OCI-LY1 (cell line): ENCODE measurements at regions not wholly inside any gene's neighbourhood (a gene's known extent, or its start where the extent isn't known, plus 50 kb on each side); places are given as distances from the start of the nearest gene placed in this dataset.
"Not testable (repeated sequence)": the region's sequence is repeated elsewhere in the genome, so short reads cannot be mapped to it uniquely, and the experiment has no call there.

ENCODE experiments used
- H2AFZ ChIP-seq: fragments of 200-600 bp; sonication (generic), shearing (Covaris generic); 2 replicates; pipeline ENCODE4 v1.6.0; 2014; ENCODE audit warnings: antibody characterized with exemption, mild to moderate bottlenecking, low read length
- H3F3A ChIP-seq: fragments of 200-600 bp; sonication (generic), shearing (Covaris generic); 2 replicates; pipeline ENCODE4 v1.6.0; 2014; ENCODE audit warnings: mild to moderate bottlenecking, antibody characterized with exemption, low read length, moderate library complexity; ENCODE audit not compliant: insufficient read depth
- H3K27ac ChIP-seq: fragments of 200-600 bp; sonication (generic); 2 replicates; pipeline ENCODE4 v1.5.1; 2014; ENCODE audit warnings: low read length, mixed run types, mild to moderate bottlenecking, low read depth; ENCODE audit not compliant: poor library complexity, severe bottlenecking
- H3K27me3 ChIP-seq: fragments of 200-600 bp; sonication (generic); 2 replicates; pipeline ENCODE4 v1.6.0; 2014; ENCODE audit warnings: antibody characterized with exemption, mild to moderate bottlenecking, low read length, moderate library complexity; ENCODE audit not compliant: insufficient read depth
- H3K36me3 ChIP-seq: fragments of 200-600 bp; sonication (generic); 2 replicates; pipeline ENCODE4 v1.6.1; 2014; ENCODE audit warnings: mild to moderate bottlenecking, antibody characterized with exemption, low read length, moderate library complexity, mixed read lengths; ENCODE audit not compliant: insufficient read depth
- H3K4me1 ChIP-seq: fragments of 200-600 bp; sonication (generic); 2 replicates; pipeline ENCODE4 v1.5.1; 2014; ENCODE audit warnings: mild to moderate bottlenecking, low read length, moderate library complexity; ENCODE audit not compliant: insufficient read depth, severe bottlenecking
- H3K4me2 ChIP-seq: fragments of 200-600 bp; sonication (generic), shearing (Covaris generic); 2 replicates; pipeline ENCODE4 v1.6.1; 2014; ENCODE audit warnings: low read length
- H3K4me3 ChIP-seq: fragments of 200-600 bp; sonication (generic); 2 replicates; pipeline ENCODE4 v1.5.1; 2014; ENCODE audit warnings: low read length, low read depth, mild to moderate bottlenecking, mixed read lengths; ENCODE audit not compliant: poor library complexity, severe bottlenecking
- H3K79me2 ChIP-seq: fragments of 200-600 bp; shearing (Covaris generic); 2 replicates; pipeline ENCODE4 v1.6.1; 2016; ENCODE audit warnings: mixed run types, low read length, mixed read lengths; ENCODE audit not compliant: insufficient read depth
- H3K9ac ChIP-seq: fragments of 200-600 bp; sonication (generic), shearing (Covaris generic); 2 replicates; pipeline ENCODE4 v1.6.1; 2014; ENCODE audit warnings: mild to moderate bottlenecking, low read length, mixed read lengths
- H3K9me2 ChIP-seq: fragments of 200-600 bp; sonication (generic), shearing (Covaris generic); 2 replicates; pipeline ENCODE4 v1.6.1; 2014; ENCODE audit warnings: low read depth, mild to moderate bottlenecking, low read length, mixed read lengths
- H3K9me3 ChIP-seq: fragments of 200-600 bp; shearing (Covaris generic); 2 replicates; pipeline ENCODE4 v1.6.1; 2014; ENCODE audit warnings: low read length, mixed read lengths
- H4K20me1 ChIP-seq: fragments of 200-600 bp; sonication (generic), shearing (Covaris generic); 2 replicates; pipeline ENCODE4 v1.6.0; 2016; ENCODE audit warnings: mild to moderate bottlenecking, low read length; ENCODE audit not compliant: insufficient read depth
- CTCF ChIP-seq: fragments of 200-600 bp; sonication (generic), shearing (Covaris generic); IDR thresholded peaks from 2 replicates; pipeline ENCODE4 v1.5.1; 2017; ENCODE audit warnings: mild to moderate bottlenecking, antibody characterized with exemption, low read length, moderate library complexity, mixed read lengths
- EZH2 ChIP-seq: fragments of 200-600 bp; sonication (generic), shearing (Covaris generic); IDR thresholded peaks from 2 replicates; pipeline ENCODE4 v1.8.0; 2017; ENCODE audit warnings: borderline replicate concordance, mixed run types, mild to moderate bottlenecking, antibody characterized with exemption, low read length, moderate library complexity, mixed read lengths

GRCh38 chr3:193821151-193821668, 228.2 kb downstream of the OPA1 start:
- H3K4me3 ChIP-seq: no peak overlapping the region
- no peaks in the 10 kb centered on the region for H4K20me1 ChIP-seq
- no peak overlapping the region for H3K27ac ChIP-seq
- no peaks in the 10 kb centered on the region for H3K79me2 ChIP-seq
- TF ChIP-seq EZH2: no peak
- TF ChIP-seq CTCF: no peak
- no peaks in the 10 kb centered on the region; the same call in 1 of the 2 replicates for H3K27me3 ChIP-seq
- no peak overlapping the region for H2AFZ ChIP-seq
- H3K36me3 ChIP-seq: no peaks in the 10 kb centered on the region
- no peaks in the 10 kb centered on the region for H3K4me1 ChIP-seq
- no peaks in the 10 kb centered on the region for H3K9me3 ChIP-seq
- no peak overlapping the region for H3K9ac ChIP-seq
- H3K9me2 ChIP-seq: no peaks in the 10 kb centered on the region
- H3F3A ChIP-seq: no peaks in the 10 kb centered on the region
- no peak overlapping the region for H3K4me2 ChIP-seq

GRCh38 chr3:193822492-193823212, 229.6 kb downstream of the OPA1 start:
- no peaks in the 10 kb centered on the region; the same call in 1 of the 2 replicates for H3K27me3 ChIP-seq
- no peak overlapping the region for H3K4me3 ChIP-seq
- H3K9ac ChIP-seq: no peak overlapping the region
- H3K9me2 ChIP-seq: no peaks in the 10 kb centered on the region
- no peaks in the 10 kb centered on the region for H3K4me1 ChIP-seq
- no peak for TF ChIP-seq EZH2
- no peaks in the 10 kb centered on the region for H3K9me3 ChIP-seq
- no peaks in the 10 kb centered on the region for H4K20me1 ChIP-seq
- no peaks in the 10 kb centered on the region for H3F3A ChIP-seq
- H3K27ac ChIP-seq: no peak overlapping the region
- H2AFZ ChIP-seq: no peak overlapping the region
- no peak overlapping the region for H3K4me2 ChIP-seq
- no peaks in the 10 kb centered on the region for H3K79me2 ChIP-seq
- H3K36me3 ChIP-seq: no peaks in the 10 kb centered on the region

GRCh38 chr3:193823213-193823605, 230.2 kb downstream of the OPA1 start:
- H3K4me1 ChIP-seq: not testable (repeated sequence)

GRCh38 chr3:193824365-193824764, 231.4 kb downstream of the OPA1 start:
- no peaks in the 10 kb centered on the region for H3K79me2 ChIP-seq
- no peaks in the 10 kb centered on the region for H4K20me1 ChIP-seq
- H3F3A ChIP-seq: no peaks in the 10 kb centered on the region
- no peaks in the 10 kb centered on the region for H3K36me3 ChIP-seq
- H3K9ac ChIP-seq: no peak overlapping the region
- no peaks in the 10 kb centered on the region; the same call in 1 of the 2 replicates for H3K27me3 ChIP-seq
- no peaks in the 10 kb centered on the region for H3K9me2 ChIP-seq
- H3K9me3 ChIP-seq: no peaks in the 10 kb centered on the region
- H3K27ac ChIP-seq: no peak overlapping the region
- H3K4me3 ChIP-seq: no peak overlapping the region
- no peak overlapping the region for H3K4me2 ChIP-seq
- no peak overlapping the region for H2AFZ ChIP-seq
- H3K4me1 ChIP-seq: no peaks in the 10 kb centered on the region
- TF ChIP-seq CTCF (no peak), EZH2 (no peak)

More at GRCh38 chr3:193823213-193823605, 230.2 kb downstream of the OPA1 start:
- H4K20me1 ChIP-seq, H3F3A ChIP-seq, H3K9ac ChIP-seq, H3K9me2 ChIP-seq, H3K4me2 ChIP-seq, H3K36me3 ChIP-seq, H3K79me2 ChIP-seq, H2AFZ ChIP-seq, H3K27ac ChIP-seq, H3K27me3 ChIP-seq, H3K9me3 ChIP-seq, H3K4me3 ChIP-seq: not testable (repeated sequence)
